Neural cell (in vitro differentiated cells): ENCODE measurements at regions not wholly inside any gene's neighbourhood (a gene's known extent, or its start where the extent isn't known, plus 50 kb on each side); places are given as distances from the start of the nearest gene placed in this dataset.
"Not testable (repeated sequence)": the region's sequence is repeated elsewhere in the genome, so short reads cannot be mapped to it uniquely, and the experiment has no call there.

Experiments used
- H2AFZ ChIP-seq: fragments of 200-600, 300-800 bp; sonication (generic), shearing (Covaris generic); 2 replicates; pipeline ENCODE4 v1.6.0; 2014; ENCODE audit warnings: low read depth, mild to moderate bottlenecking, antibody characterized with exemption, low read length, moderate library complexity
- H3F3A ChIP-seq: fragments of 200-600 bp; shearing (Covaris generic); 2 replicates; pipeline ENCODE4 v1.6.1; 2016; ENCODE audit warnings: mild to moderate bottlenecking, moderate library complexity, mixed read lengths, antibody characterized with exemption, low read length; ENCODE audit not compliant: insufficient read depth, poor library complexity, severe bottlenecking
- H3K27ac ChIP-seq: fragments of 200-600, 300-800 bp; sonication (generic), shearing (Covaris generic); 2 replicates; pipeline ENCODE4 v1.5.1; 2014; ENCODE audit warnings: mild to moderate bottlenecking, low read length, moderate library complexity
- H3K27me3 ChIP-seq: fragments of 300-800, 200-600 bp; sonication (generic), shearing (Covaris generic); 2 replicates; pipeline ENCODE4 v1.6.0; 2014; ENCODE audit warnings: mild to moderate bottlenecking, low read depth, low read length, moderate library complexity; ENCODE audit not compliant: insufficient read depth
- H3K36me3 ChIP-seq: fragments of 300-800, 200-600 bp; sonication (generic), shearing (Covaris generic); 2 replicates; pipeline ENCODE4 v1.5.1; 2014; ENCODE audit warnings: mild to moderate bottlenecking, antibody characterized with exemption, low read length, moderate library complexity; ENCODE audit not compliant: insufficient read depth
- H3K4me2 ChIP-seq: fragments of 300-800, 200-600 bp; sonication (generic), shearing (Covaris generic); 2 replicates; pipeline ENCODE4 v1.6.0; 2014; ENCODE audit warnings: mild to moderate bottlenecking, low read length
- H3K4me3 ChIP-seq: fragments of 300-800, 200-600 bp; sonication (generic), shearing (Covaris generic); 2 replicates; pipeline ENCODE4 v1.5.1; 2014; ENCODE audit warnings: mild to moderate bottlenecking, low read length, moderate library complexity
- H3K79me2 ChIP-seq: fragments of 200-600 bp; shearing (Covaris generic); replicated peaks from 2 replicates; pipeline ENCODE4 v1.6.0; 2014; ENCODE audit warnings: mild to moderate bottlenecking, low read length, moderate library complexity; ENCODE audit not compliant: insufficient read depth
- H3K9ac ChIP-seq: fragments of 300-800, 200-600 bp; sonication (generic), shearing (Covaris generic); 2 replicates; pipeline ENCODE4 v1.6.1; 2016; ENCODE audit warnings: mild to moderate bottlenecking, low read length, mixed read lengths
- H3K9me2 ChIP-seq: fragments of 200-600 bp; shearing (Covaris generic); 2 replicates; pipeline ENCODE4 v1.6.1; 2016; ENCODE audit warnings: mild to moderate bottlenecking, low read length, mixed read lengths; ENCODE audit not compliant: insufficient read depth
- H3K9me3 ChIP-seq: fragments of 200-600, 300-800 bp; sonication (generic), shearing (Covaris generic); 2 replicates; pipeline ENCODE4 v1.6.1; 2016; ENCODE audit warnings: mild to moderate bottlenecking, mixed run types, low read length, moderate library complexity, mixed read lengths
- H4K20me1 ChIP-seq: fragments of 200-600 bp; shearing (Covaris generic); 2 replicates; pipeline ENCODE4 v1.6.1; 2016; ENCODE audit warnings: mild to moderate bottlenecking, mixed run types; ENCODE audit not compliant: insufficient read depth
- EP300 ChIP-seq: fragments of 450-650 bp; conservative IDR thresholded peaks from 2 replicates; pipeline ENCODE4 v1.6.1; 2014; ENCODE audit warnings: antibody characterized with exemption, mild to moderate bottlenecking, moderate library complexity; ENCODE audit not compliant: poor library complexity, severe bottlenecking
- EZH2 ChIP-seq: fragments of 200-600, 300-800 bp; shearing (Covaris generic), sonication (generic); IDR thresholded peaks from 2 replicates; pipeline ENCODE4 v1.6.1; 2014; ENCODE audit warnings: antibody characterized with exemption, low read length, borderline replicate concordance, mild to moderate bottlenecking; ENCODE audit not compliant: insufficient read depth, poor library complexity, severe bottlenecking
- MXI1 ChIP-seq: fragments of 450-650 bp; conservative IDR thresholded peaks from 2 replicates; pipeline ENCODE4 v1.6.1; 2014; ENCODE audit warnings: antibody characterized with exemption, mild to moderate bottlenecking; ENCODE audit not compliant: poor library complexity, severe bottlenecking
- POLR2AphosphoS5 ChIP-seq: IDR thresholded peaks from 2 replicates; pipeline ENCODE4 v1.6.1; 2012
- RAD21 ChIP-seq: fragments of 450-650 bp; conservative IDR thresholded peaks from 2 replicates; pipeline ENCODE4 v1.6.1; 2014; ENCODE audit warnings: antibody characterized with exemption, mild to moderate bottlenecking, moderate library complexity
- SMC3 ChIP-seq: fragments of 450-650 bp; conservative IDR thresholded peaks from 2 replicates; pipeline ENCODE4 v1.6.1; 2014; ENCODE audit warnings: antibody characterized with exemption, mild to moderate bottlenecking, moderate library complexity; ENCODE audit not compliant: poor library complexity
- TAF1 ChIP-seq: IDR thresholded peaks from 2 replicates; pipeline ENCODE4 v1.6.1; 2012; ENCODE audit warnings: low read depth
- TF ChIP-seq, protein P1 (sequence below): fragments of 450-650 bp; IDR thresholded peaks from 2 replicates; pipeline ENCODE4 v1.5.1; 2014; ENCODE audit warnings: antibody characterized with exemption, mild to moderate bottlenecking, moderate library complexity; ENCODE audit not compliant: poor library complexity, severe bottlenecking
- TF ChIP-seq, protein P2 (sequence below): IDR thresholded peaks from 2 replicates; pipeline ENCODE4 v1.6.1; 2012; ENCODE audit warnings: borderline replicate concordance

DNA sequence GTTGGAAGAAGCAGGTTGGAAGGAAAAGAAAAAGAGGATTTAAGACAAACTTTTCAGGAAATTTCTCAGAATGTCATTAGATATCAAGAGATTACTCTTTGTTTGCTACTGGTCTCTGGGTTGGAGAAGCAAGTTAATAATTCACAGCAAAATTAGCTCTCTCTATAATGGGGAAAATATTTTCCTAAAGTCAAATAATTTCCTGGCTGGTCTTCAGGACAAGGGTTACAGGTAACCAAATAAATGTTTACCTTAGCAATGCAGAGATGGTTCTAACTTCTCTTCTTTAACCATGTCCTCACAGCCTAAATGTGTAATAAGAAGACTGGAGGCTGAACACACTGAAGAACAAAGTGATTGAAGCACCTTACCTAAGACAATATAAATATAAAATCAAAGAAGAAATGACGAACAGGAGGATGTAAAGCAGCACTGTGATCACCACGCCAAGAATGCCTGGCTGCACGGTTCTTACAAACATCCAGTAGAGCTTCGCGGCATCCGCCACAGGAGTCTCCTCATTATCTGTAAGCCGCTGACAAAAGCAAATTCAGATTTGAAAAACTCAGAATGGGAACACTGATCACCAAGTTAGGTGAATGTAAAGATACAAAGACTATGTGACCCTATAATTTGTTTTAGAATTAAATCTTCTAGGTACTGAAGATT is 717.5 kb downstream of the TFAP2A start:
- Histone ChIP-seq H3F3A (no peaks in the 10 kb centered on the region), H3K27ac (no peak overlapping the region), H3K9ac (no peak overlapping the region), H4K20me1 (no peaks in the 10 kb centered on the region), H3K9me3 (no peaks in the 10 kb centered on the region), H3K27me3 (no peaks in the 10 kb centered on the region), H3K36me3 (no peaks in the 10 kb centered on the region), H3K79me2 (no peaks in the 10 kb centered on the region), H3K9me2 (no peaks in the 10 kb centered on the region), H3K4me2 (no peak overlapping the region), H3K4me3 (no peak overlapping the region), H2AFZ (no peak overlapping the region)
- TF ChIP-seq EZH2 (no peak), POLR2AphosphoS5 (no peak), EP300 (no peak), MXI1 (no peak), RAD21 (no peak), TAF1 (no peak), SMC3 (no peak)
- TF ChIP-seq, protein P1, sequence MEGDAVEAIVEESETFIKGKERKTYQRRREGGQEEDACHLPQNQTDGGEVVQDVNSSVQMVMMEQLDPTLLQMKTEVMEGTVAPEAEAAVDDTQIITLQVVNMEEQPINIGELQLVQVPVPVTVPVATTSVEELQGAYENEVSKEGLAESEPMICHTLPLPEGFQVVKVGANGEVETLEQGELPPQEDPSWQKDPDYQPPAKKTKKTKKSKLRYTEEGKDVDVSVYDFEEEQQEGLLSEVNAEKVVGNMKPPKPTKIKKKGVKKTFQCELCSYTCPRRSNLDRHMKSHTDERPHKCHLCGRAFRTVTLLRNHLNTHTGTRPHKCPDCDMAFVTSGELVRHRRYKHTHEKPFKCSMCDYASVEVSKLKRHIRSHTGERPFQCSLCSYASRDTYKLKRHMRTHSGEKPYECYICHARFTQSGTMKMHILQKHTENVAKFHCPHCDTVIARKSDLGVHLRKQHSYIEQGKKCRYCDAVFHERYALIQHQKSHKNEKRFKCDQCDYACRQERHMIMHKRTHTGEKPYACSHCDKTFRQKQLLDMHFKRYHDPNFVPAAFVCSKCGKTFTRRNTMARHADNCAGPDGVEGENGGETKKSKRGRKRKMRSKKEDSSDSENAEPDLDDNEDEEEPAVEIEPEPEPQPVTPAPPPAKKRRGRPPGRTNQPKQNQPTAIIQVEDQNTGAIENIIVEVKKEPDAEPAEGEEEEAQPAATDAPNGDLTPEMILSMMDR, result no peak
- TF ChIP-seq, protein P2, sequence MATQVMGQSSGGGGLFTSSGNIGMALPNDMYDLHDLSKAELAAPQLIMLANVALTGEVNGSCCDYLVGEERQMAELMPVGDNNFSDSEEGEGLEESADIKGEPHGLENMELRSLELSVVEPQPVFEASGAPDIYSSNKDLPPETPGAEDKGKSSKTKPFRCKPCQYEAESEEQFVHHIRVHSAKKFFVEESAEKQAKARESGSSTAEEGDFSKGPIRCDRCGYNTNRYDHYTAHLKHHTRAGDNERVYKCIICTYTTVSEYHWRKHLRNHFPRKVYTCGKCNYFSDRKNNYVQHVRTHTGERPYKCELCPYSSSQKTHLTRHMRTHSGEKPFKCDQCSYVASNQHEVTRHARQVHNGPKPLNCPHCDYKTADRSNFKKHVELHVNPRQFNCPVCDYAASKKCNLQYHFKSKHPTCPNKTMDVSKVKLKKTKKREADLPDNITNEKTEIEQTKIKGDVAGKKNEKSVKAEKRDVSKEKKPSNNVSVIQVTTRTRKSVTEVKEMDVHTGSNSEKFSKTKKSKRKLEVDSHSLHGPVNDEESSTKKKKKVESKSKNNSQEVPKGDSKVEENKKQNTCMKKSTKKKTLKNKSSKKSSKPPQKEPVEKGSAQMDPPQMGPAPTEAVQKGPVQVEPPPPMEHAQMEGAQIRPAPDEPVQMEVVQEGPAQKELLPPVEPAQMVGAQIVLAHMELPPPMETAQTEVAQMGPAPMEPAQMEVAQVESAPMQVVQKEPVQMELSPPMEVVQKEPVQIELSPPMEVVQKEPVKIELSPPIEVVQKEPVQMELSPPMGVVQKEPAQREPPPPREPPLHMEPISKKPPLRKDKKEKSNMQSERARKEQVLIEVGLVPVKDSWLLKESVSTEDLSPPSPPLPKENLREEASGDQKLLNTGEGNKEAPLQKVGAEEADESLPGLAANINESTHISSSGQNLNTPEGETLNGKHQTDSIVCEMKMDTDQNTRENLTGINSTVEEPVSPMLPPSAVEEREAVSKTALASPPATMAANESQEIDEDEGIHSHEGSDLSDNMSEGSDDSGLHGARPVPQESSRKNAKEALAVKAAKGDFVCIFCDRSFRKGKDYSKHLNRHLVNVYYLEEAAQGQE, result no peak

DNA sequence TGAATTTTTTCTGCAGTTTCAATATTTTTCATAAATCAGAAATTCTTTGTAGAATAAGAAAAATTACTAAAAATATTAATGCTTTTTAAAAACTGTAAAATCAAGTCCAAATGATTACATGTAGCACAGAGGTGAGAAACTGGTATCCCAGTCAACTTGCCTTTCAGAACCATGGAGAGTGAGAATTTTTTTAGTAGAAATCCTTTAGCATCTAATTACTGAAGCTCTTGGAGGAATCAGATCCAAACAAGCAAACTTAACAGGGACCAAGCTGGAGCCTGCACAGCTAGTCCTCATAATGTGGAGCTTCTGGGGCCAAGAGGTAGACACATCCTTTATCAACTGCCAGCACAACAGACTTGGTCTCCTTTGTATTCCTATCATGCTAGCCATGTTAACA is 724.5 kb downstream of the TFAP2A start:
- H3K9ac ChIP-seq, result no peak overlapping the region
- no peaks in the 10 kb centered on the region for H3K9me2 ChIP-seq
- H3F3A ChIP-seq, result no peaks in the 10 kb centered on the region
- no peak overlapping the region for H3K27ac ChIP-seq
- H3K27me3 ChIP-seq, result no peaks in the 10 kb centered on the region
- no peak overlapping the region for H2AFZ ChIP-seq
- H4K20me1 ChIP-seq, result no peaks in the 10 kb centered on the region
- no peaks in the 10 kb centered on the region for H3K79me2 ChIP-seq
- no peak overlapping the region for H3K4me3 ChIP-seq
- no peak for TF ChIP-seq MXI1
- TF ChIP-seq SMC3, result no peak
- no peaks in the 10 kb centered on the region for H3K36me3 ChIP-seq
- no peak overlapping the region for H3K4me2 ChIP-seq
- H3K9me3 ChIP-seq, result no peaks in the 10 kb centered on the region

DNA sequence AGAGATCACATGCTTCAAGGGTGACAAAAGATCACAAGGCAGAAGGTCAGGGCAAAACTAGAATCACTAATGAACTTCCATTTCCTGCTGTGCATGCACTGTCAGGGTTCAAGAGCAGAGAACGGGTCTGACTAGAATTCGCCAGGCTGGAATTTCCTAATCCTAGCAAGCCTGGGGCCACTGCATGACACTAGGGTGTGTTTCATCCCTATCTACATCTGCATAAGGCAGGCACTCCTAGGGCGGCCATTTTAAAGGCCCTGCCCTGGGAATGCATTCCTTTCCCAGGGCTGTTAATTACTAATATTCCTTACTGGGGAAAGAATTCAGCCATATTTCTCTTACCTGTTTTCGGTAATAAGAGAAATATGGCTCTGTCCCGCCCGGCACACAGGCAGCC is 734.1 kb downstream of the TFAP2A start:
- not testable (repeated sequence) for H3K4me3 ChIP-seq, H3K9me2 ChIP-seq, H3K9ac ChIP-seq, H4K20me1 ChIP-seq, H3F3A ChIP-seq, H3K36me3 ChIP-seq, H3K27ac ChIP-seq, H2AFZ ChIP-seq, H3K79me2 ChIP-seq, H3K27me3 ChIP-seq, H3K9me3 ChIP-seq, H3K4me2 ChIP-seq
